Testis (tissue), 2 donors: ENCODE measurements at regions not wholly inside any gene's neighbourhood (a gene's known extent, or its start where the extent isn't known, plus 50 kb on each side); places are given as distances from the start of the nearest gene placed in this dataset.

Experiments used
- CTCF ChIP-seq, 3 experiments: fragments of 450-650 bp in 2 of 3; fragments of 200-600 bp in 1 of 3; sonication (generic) in 1 of 3; IDR thresholded peaks; one replicate each; pipeline ENCODE4 v1.5.1; 2016 to 2019; ENCODE audit warnings: antibody characterized with exemption in 3 of 3, mild to moderate bottlenecking in 2 of 3, moderate library complexity in 1 of 3
- POLR2A ChIP-seq: fragments of 450-650 bp; IDR thresholded peaks from one replicate; pipeline ENCODE4 v1.6.1; 2017; ENCODE audit warnings: antibody characterized with exemption, mild to moderate bottlenecking, moderate library complexity

- TF ChIP-seq CTCF (IDR thresholded peaks at IDR 0.05) = no peak
- no peak for TF ChIP-seq POLR2A
These were observed 586.6 kb downstream of the TAFA4 start for GRCh38 chr3:68345781-68346180.
